ENCODE measurements at regions not wholly inside any gene's neighbourhood (a gene's known extent, or its start where the extent isn't known, plus 50 kb on each side); places are given as distances from the start of the nearest gene placed in this dataset.

DNA sequence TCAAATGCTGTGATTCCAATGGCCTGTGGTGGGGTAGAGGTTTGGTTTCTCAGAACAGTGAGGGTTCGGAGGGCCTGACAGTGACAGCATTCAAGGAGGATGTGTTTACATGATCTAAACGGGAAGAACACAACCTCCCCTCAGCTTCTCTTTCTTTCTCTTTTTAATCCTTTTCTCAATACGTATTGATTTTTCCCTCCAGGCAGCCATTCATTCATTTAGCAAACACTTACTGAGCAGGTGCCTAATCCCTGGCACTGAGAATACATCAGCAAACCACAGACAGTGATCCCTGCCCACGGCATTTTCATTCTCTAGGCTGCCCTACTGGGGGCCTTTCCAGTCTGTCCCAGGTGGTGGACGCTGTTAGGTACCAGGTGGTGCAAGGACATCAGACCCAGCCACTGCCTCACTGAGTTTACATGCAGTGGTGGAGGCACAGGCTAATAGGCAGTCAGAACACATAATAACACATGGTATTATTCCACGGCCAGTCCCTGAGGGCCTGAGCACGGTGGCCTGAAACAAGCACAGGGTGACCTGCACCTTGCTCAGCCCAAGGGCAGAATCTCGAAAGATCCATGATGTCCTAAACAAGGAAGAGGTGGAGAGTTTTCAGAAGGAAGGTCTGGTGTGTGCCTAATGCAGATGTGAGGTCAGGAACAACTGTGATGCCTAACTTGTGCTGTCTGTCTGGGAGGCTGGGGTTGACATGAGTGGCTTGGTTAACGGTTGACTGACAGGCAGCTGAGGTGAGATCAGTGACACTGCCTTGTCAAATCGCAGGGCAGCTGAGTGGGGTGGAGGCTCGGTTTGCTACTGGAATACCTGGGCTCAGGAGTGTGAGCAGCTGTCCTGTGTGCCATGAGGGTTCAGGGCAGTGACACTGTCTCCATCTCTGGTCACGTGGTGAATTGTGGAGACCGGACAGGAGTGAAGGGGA is 785.5 kb upstream of the HS6ST1 start:
- DNase-seq (ENCODE audit: insufficient read length, low spot score) = no peak
- peak; percentile 5 for FAIRE-seq
- TF ChIP-seq PAX5 (IDR thresholded peaks at IDR 0.05; ENCODE audit: insufficient read depth, low read length, severe bottlenecking) (no peak), TAF1 (IDR thresholded peaks at IDR 0.05; ENCODE audit: low read depth, low read length) (no peak), POLR2A (IDR thresholded peaks at IDR 0.05; ENCODE audit: low read depth, low read length) (no peak), POU2F2 (IDR thresholded peaks at IDR 0.05; ENCODE audit: low read depth, low read length) (no peak), POLR2AphosphoS5 (IDR thresholded peaks at IDR 0.05; ENCODE audit: low read depth, low read length) (no peak), SPI1 (IDR thresholded peaks at IDR 0.05; ENCODE audit: low read depth, low read length) (no peak)

DNA sequence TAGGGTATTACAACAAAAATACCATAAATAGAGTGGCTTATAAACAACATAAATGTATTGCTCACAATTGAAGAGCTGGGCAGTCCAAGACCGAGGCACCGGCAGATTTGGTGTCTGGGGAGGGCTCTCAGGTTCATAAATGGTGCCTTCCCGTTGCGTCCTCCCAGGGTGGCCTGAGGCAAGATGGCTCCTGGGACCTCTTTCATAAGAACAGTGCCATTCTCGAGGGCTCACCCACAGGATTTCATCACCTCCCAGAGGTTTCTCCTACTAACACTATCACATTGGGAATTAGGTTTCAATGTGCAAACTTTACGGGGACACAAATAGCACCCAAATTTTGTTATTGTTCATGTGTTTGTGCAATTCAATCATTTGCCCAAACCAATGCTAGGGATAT is 793.5 kb upstream of the HS6ST1 start:
- no peak for TF ChIP-seq POLR2AphosphoS5 (IDR thresholded peaks at IDR 0.05; ENCODE audit: low read depth, low read length)
- no peak for TF ChIP-seq POU2F2 (IDR thresholded peaks at IDR 0.05; ENCODE audit: low read depth, low read length)
- no peak for TF ChIP-seq TAF1 (IDR thresholded peaks at IDR 0.05; ENCODE audit: low read depth, low read length)
- TF ChIP-seq PAX5 (IDR thresholded peaks at IDR 0.05; ENCODE audit: insufficient read depth, low read length, severe bottlenecking) = no peak
- FAIRE-seq (no peak), DNase-seq (ENCODE audit: insufficient read length, low spot score) (no peak)

DNA sequence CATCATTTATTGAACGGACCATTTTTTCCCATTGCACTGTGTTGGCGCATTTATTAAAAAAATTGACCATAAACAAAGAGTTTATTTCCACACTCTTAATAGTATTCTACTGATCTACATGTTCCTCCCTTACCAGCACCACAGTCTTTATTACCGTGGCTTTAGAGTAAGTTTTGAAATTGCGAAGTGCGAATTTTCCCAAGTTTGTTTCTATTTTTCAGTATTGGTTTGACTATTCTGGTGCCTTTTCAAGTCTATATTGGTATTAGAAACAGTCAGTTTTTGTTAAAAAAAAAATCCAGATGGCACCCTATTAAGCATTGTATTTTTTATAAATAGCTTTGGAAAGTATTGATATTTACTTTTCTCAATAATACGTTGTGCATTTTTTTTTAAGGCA is 795.1 kb upstream of the HS6ST1 start:
- TF ChIP-seq PAX5 (IDR thresholded peaks at IDR 0.05; ENCODE audit: insufficient read depth, low read length, severe bottlenecking) (no peak), POLR2A (IDR thresholded peaks at IDR 0.05; ENCODE audit: low read depth, low read length) (no peak), TAF1 (IDR thresholded peaks at IDR 0.05; ENCODE audit: low read depth, low read length) (no peak), SPI1 (IDR thresholded peaks at IDR 0.05; ENCODE audit: low read depth, low read length) (no peak), POLR2AphosphoS5 (IDR thresholded peaks at IDR 0.05; ENCODE audit: low read depth, low read length) (no peak), POU2F2 (IDR thresholded peaks at IDR 0.05; ENCODE audit: low read depth, low read length) (no peak)
- FAIRE-seq (no peak), DNase-seq (ENCODE audit: insufficient read length, low spot score) (no peak)

DNA sequence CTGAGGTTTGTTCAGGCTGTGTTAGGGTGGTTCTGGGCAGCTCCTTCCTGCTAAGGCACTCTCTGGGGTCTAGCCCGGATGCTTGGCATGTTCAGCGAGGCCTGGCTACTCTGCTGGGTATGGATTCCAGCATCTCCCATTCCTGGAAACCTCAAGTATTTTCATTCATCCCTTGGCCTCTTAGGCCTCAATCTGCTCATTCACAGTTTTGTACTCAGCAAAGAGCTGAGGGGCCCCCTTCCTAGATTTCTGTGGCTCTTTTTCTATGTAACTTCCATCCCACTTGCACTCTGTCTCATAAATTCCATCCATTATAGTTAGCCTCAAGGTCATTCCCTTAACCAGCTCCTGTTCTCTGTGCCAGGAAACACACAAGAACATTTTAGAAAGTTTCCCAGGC is 798.8 kb upstream of the HS6ST1 start:
- TF ChIP-seq POU2F2 (IDR thresholded peaks at IDR 0.05; ENCODE audit: low read depth, low read length) (no peak), SPI1 (IDR thresholded peaks at IDR 0.05; ENCODE audit: low read depth, low read length) (no peak), TAF1 (IDR thresholded peaks at IDR 0.05; ENCODE audit: low read depth, low read length) (no peak), POLR2A (IDR thresholded peaks at IDR 0.05; ENCODE audit: low read depth, low read length) (no peak), PAX5 (IDR thresholded peaks at IDR 0.05; ENCODE audit: insufficient read depth, low read length, severe bottlenecking) (no peak), POLR2AphosphoS5 (IDR thresholded peaks at IDR 0.05; ENCODE audit: low read depth, low read length) (no peak)
- FAIRE-seq (no peak), DNase-seq (ENCODE audit: insufficient read length, low spot score) (no peak)

DNA sequence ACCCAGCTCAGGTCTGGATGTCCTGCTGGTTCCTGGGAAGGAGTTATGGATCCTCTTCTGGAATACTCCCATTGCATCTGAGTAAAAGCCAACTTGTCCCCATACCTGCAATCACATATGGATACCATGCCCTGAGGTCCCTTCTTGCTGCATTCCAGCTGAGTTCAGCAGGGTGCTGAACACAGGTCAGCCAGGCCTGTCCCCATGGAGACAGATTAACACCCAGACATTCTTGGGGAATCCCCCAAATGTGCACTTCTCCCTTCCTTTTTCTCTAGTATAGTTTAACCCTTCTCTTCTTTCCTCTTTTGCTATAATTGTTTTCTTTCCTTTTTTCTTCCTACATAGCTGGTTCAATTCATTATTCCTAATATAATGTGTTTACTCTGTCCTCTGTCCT is 799.6 kb upstream of the HS6ST1 start:
- DNase-seq (ENCODE audit: insufficient read length, low spot score) = no peak
- no peak for FAIRE-seq
- TF ChIP-seq TAF1 (IDR thresholded peaks at IDR 0.05; ENCODE audit: low read depth, low read length) (no peak), POLR2A (IDR thresholded peaks at IDR 0.05; ENCODE audit: low read depth, low read length) (no peak), POU2F2 (IDR thresholded peaks at IDR 0.05; ENCODE audit: low read depth, low read length) (no peak), SPI1 (IDR thresholded peaks at IDR 0.05; ENCODE audit: low read depth, low read length) (0 out of 2 replicates have a peak, but pooled peaks have one; percentile 38), POLR2AphosphoS5 (IDR thresholded peaks at IDR 0.05; ENCODE audit: low read depth, low read length) (no peak), PAX5 (IDR thresholded peaks at IDR 0.05; ENCODE audit: insufficient read depth, low read length, severe bottlenecking) (no peak)

DNA sequence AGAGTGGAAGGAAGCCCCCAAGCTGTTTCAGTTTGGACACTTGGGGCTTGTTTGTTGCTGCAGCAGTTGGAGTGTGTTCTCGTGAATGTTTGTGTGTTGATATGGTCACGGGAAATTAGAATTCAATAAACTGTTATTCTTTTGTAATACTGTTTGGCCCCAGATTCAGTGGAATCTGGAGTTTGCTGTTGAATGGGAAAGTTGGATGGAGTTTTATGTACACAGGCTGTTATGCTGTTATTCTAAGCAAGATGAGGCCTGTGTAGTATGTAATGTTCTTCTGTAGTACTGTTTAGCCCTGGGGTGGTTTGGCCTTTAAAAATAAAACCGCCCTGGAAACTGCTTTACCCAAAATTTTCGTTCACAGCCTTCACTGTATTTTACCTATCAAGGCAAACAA is 810.4 kb upstream of the HS6ST1 start:
- TF ChIP-seq POLR2AphosphoS5 (IDR thresholded peaks at IDR 0.05; ENCODE audit: low read depth, low read length) (no peak), SPI1 (IDR thresholded peaks at IDR 0.05; ENCODE audit: low read depth, low read length) (no peak), TAF1 (IDR thresholded peaks at IDR 0.05; ENCODE audit: low read depth, low read length) (no peak)
- no peak for FAIRE-seq
- DNase-seq (ENCODE audit: insufficient read length, low spot score) = no peak

DNA sequence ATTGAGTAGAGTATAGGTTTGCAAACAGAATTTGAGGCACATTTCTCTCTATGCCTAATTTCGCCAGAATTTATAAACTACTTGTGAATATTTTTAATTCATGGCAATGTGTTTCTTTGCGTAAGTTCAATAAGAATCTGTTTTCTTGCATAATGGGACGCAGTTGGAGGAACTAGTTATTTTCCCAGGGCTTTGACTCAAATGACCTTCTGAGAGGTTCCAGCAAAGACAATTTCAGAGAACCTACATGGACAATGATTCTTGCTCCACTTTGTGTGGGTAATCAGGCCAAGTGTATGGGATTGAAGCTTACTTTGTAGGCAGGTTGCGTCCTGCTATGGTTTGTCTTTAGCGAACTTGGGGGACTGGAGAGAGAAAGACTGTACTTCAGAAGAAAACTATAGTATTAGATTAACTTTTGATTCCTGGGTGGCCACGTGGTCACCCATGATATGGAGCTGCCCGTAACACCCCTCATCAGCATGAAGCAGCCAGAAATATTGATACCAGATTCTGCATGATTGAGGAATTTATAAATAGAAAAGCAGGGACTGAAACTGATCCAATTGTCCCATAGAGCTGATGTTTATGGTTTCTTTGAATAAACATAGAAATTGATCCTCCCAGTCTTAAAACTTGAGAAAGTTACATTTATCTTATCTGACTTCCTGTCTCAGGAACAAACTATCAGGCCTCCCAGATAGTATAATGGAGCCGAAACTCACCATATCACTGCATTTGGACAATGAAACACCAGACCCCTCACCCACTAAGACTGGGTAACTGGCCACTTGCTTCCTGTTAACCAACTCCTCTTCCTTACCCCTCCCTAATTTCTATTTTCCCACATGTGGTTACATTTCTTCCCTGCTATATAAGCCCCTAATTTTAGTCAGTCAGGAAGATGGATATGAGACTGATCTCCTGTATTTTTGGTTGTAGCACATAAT is 815.3 kb upstream of the HS6ST1 start:
- TF ChIP-seq POU2F2 (IDR thresholded peaks at IDR 0.05; ENCODE audit: low read depth, low read length) (no peak), POLR2A (IDR thresholded peaks at IDR 0.05; ENCODE audit: low read depth, low read length) (no peak), TAF1 (IDR thresholded peaks at IDR 0.05; ENCODE audit: low read depth, low read length) (no peak), SPI1 (IDR thresholded peaks at IDR 0.05; ENCODE audit: low read depth, low read length) (no peak), PAX5 (IDR thresholded peaks at IDR 0.05; ENCODE audit: insufficient read depth, low read length, severe bottlenecking) (no peak)
- FAIRE-seq (no peak), DNase-seq (ENCODE audit: insufficient read length, low spot score) (no peak)

DNA sequence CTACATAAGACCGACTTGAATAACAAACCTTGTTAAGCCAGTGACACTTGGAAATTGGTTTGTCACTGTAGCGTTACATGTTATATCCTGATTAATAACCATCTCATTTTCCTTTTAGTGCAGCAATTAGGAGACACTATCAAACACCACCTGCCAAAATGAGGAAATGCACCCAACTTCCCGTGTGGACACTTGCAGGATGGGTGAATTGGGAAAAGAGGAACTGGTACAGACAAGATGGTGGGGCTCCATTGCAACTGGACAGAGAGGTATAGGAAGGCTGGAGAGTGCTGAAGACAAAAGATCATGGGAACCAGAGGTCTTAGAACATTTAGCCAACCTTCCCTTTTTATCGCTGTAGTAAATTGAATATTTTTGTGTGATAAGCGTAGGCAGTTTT is 816.3 kb upstream of the HS6ST1 start:
- FAIRE-seq (no peak), DNase-seq (ENCODE audit: insufficient read length, low spot score) (no peak)
- TF ChIP-seq POU2F2 (IDR thresholded peaks at IDR 0.05; ENCODE audit: low read depth, low read length) = no peak
- TF ChIP-seq SPI1 (IDR thresholded peaks at IDR 0.05; ENCODE audit: low read depth, low read length) = peak; percentile 69
- TF ChIP-seq TAF1 (IDR thresholded peaks at IDR 0.05; ENCODE audit: low read depth, low read length) = no peak
- TF ChIP-seq POLR2A (IDR thresholded peaks at IDR 0.05; ENCODE audit: low read depth, low read length) = no peak

DNA sequence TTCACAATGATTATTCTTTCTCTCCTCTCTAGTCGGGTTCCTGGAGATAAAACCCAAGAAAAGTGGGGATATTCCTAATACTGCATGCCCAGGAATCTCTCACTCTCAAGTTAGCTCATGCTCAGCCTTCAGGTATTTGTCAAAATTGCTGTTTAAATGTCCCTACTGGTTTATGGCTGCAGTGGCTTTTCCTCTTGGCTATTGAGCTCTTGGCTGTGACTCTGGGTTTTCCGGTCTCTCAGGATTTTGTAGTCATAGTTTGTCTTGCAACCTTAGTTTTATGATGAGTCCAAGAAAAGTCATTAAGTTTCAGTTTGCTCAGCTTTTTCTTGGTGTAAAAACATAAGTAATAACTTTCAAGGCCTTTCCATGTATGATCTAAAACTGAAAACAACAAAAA is 820.7 kb upstream of the HS6ST1 start:
- TF ChIP-seq POLR2AphosphoS5 (IDR thresholded peaks at IDR 0.05; ENCODE audit: low read depth, low read length) (no peak), POU2F2 (IDR thresholded peaks at IDR 0.05; ENCODE audit: low read depth, low read length) (no peak), POLR2A (IDR thresholded peaks at IDR 0.05; ENCODE audit: low read depth, low read length) (no peak), TAF1 (IDR thresholded peaks at IDR 0.05; ENCODE audit: low read depth, low read length) (no peak), SPI1 (IDR thresholded peaks at IDR 0.05; ENCODE audit: low read depth, low read length) (no peak), PAX5 (IDR thresholded peaks at IDR 0.05; ENCODE audit: insufficient read depth, low read length, severe bottlenecking) (no peak)
- no peak for FAIRE-seq
- no peak for DNase-seq (ENCODE audit: insufficient read length, low spot score)
